ENCODE measurements at regions not wholly inside any gene's neighbourhood (a gene's known extent, or its start where the extent isn't known, plus 50 kb on each side); places are given as distances from the start of the nearest gene placed in this dataset.

- Mint-ChIP-seq H3K4me1 (ENCODE audit: low read depth) (no peaks in the 10 kb centered on the region), H3K36me3 (ENCODE audit: low read depth) (no peaks in the 10 kb centered on the region), H3K9me3 (no peaks in the 10 kb centered on the region), H3K27me3 (ENCODE audit: insufficient read depth) (peaks cover 31% of the 10 kb centered on the region), H3K4me3 (no peak overlapping the region), H3K27ac (no peak overlapping the region)
- DNase-seq = no peak
- no peak for TF ChIP-seq CTCF (IDR thresholded peaks at IDR 0.05)
Measured at GRCh38 chr10:42941790-42942189, 135.1 kb upstream of the RET start.

- Mint-ChIP-seq H3K27ac (no peak overlapping the region), H3K27me3 (ENCODE audit: insufficient read depth) (peaks cover 28% of the 10 kb centered on the region)
Measured at GRCh38 chr10:42942279-42942950, 134.5 kb upstream of the RET start.

GRCh38 chr10:42943025-42943818 is 133.6 kb upstream of the RET start:
- no peak for TF ChIP-seq CTCF (IDR thresholded peaks at IDR 0.05)
- H3K36me3 Mint-ChIP-seq (ENCODE audit: low read depth) = no peaks in the 10 kb centered on the region
- no peaks in the 10 kb centered on the region for H3K9me3 Mint-ChIP-seq
- peaks cover 27% of the 10 kb centered on the region for H3K27me3 Mint-ChIP-seq (ENCODE audit: insufficient read depth)
- no peak for DNase-seq
- no peaks in the 10 kb centered on the region for H3K4me1 Mint-ChIP-seq (ENCODE audit: low read depth)
- no peak overlapping the region for H3K4me3 Mint-ChIP-seq
- H3K27ac Mint-ChIP-seq = no peak overlapping the region

More at GRCh38 chr10:42942279-42942950, 134.5 kb upstream of the RET start:
- H3K9me3 Mint-ChIP-seq = no peaks in the 10 kb centered on the region
- no peak for DNase-seq
- no peak for TF ChIP-seq CTCF (IDR thresholded peaks at IDR 0.05)
- no peaks in the 10 kb centered on the region for H3K36me3 Mint-ChIP-seq (ENCODE audit: low read depth)
- H3K4me1 Mint-ChIP-seq (ENCODE audit: low read depth) = no peaks in the 10 kb centered on the region
- no peak overlapping the region for H3K4me3 Mint-ChIP-seq

GRCh38 chr10:42948040-42948439 is 128.8 kb upstream of the RET start:
- TF ChIP-seq CTCF (IDR thresholded peaks at IDR 0.05) = no peak
- no peaks in the 10 kb centered on the region for H3K36me3 Mint-ChIP-seq (ENCODE audit: low read depth)
- no peak for DNase-seq
- no peaks in the 10 kb centered on the region for H3K4me1 Mint-ChIP-seq (ENCODE audit: low read depth)
- H3K27ac Mint-ChIP-seq = no peak overlapping the region
- H3K9me3 Mint-ChIP-seq = no peaks in the 10 kb centered on the region
- peaks cover 17% of the 10 kb centered on the region for H3K27me3 Mint-ChIP-seq (ENCODE audit: insufficient read depth)
- H3K4me3 Mint-ChIP-seq = no peak overlapping the region

- Mint-ChIP-seq H3K36me3 (ENCODE audit: low read depth) (no peaks in the 10 kb centered on the region), H3K27me3 (ENCODE audit: insufficient read depth) (peaks cover 19% of the 10 kb centered on the region), H3K4me1 (ENCODE audit: low read depth) (no peaks in the 10 kb centered on the region), H3K27ac (no peak overlapping the region), H3K9me3 (no peaks in the 10 kb centered on the region), H3K4me3 (no peak overlapping the region)
- TF ChIP-seq CTCF (IDR thresholded peaks at IDR 0.05) = no peak
- no peak for DNase-seq
Measured at GRCh38 chr10:42949287-42949686, 127.6 kb upstream of the RET start.
